GM19035 (cell line): ENCODE measurements at regions not wholly inside any gene's neighbourhood (a gene's known extent, or its start where the extent isn't known, plus 50 kb on each side); places are given as distances from the start of the nearest gene placed in this dataset.
"Not testable (repeated sequence)": the region's sequence is repeated elsewhere in the genome, so short reads cannot be mapped to it uniquely, and the experiment has no call there.

ENCODE experiments used
- ATAC-seq: cut with Tn5 transposase; IDR thresholded peaks from one replicate; pipeline ENCODE4 v1.9.1; 2021; ENCODE audit not compliant: unreplicated experiment

DNA sequence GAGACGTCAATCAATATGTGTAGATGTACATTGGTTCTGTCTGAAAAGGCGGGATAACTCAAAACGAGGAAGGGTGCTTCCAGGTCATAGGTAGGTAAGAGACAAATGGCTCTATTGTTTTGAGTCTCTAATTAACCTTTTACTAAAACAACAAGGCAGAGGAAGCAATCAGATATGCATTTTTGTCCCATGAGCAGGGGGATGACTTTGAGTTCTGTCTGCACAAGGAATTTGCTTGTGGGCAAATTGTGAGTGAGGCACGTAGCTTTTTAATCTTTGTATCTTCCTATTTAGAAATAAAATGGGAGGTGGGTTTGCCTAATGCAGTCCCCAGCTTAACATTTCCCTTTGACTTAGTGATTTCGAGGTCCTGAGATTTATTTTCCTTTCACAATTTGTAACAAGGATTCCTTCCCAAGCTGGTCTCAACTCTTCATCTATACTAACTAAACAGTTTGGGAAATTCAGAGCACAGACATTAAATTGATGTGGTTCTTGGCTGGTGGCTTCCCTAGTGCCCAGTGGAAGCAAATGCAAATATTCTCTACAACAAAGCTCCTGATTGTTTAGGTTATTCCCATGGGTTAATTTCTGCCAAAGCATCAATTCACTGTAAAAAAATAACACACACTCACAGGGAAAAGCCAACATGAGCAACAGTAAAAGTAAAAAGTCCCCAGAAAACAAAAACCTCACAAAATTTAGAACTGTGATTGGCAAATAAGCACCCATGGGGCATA lies 738.8 kb upstream of the SGO1 start:
- ATAC-seq, result no peak

DNA sequence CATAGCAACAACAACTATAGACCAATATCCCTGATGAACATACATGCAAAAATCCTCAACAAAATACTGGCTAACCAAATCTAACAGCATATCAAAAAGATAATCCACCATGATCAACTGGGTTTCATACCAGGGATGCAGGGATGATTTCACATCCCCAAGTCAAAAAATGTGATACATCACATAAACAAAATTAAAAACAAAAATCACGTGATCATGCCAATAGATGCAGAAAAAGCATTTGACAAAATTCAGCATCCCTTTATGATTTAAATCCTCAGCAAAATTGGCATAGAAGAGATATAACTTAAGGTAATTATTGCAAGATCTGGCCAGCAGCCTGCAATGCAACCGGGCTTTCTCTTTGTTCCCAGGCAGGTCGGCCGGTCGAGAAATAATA lies 735.1 kb upstream of the SGO1 start:
- not testable (repeated sequence) for ATAC-seq

- no peak for ATAC-seq
Observed at GRCh38 chr3:20916951-20917606, 731.1 kb upstream of the SGO1 start.

GRCh38 chr3:20914310-20914709 lies 728.3 kb upstream of the SGO1 start:
- ATAC-seq, result no peak

DNA sequence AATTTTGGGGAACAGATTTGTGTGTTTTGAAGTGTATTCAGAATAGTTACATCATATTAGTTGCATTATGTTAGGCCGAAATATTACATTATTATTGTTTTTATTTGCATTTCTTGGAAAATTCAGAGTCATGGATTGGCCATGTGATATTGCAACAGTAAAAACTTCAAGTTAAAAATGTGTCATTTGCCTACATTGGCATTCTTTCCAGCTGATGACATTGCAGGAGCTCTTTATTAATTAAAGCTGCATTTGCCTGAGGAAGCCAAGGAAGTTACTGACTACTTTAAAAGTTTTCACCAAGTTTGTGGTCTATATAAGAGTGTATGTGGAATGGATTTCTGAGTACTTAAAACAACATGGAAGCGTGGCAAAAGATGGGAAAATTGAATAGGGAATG lies 726.4 kb upstream of the SGO1 start:
- no peak for ATAC-seq

DNA sequence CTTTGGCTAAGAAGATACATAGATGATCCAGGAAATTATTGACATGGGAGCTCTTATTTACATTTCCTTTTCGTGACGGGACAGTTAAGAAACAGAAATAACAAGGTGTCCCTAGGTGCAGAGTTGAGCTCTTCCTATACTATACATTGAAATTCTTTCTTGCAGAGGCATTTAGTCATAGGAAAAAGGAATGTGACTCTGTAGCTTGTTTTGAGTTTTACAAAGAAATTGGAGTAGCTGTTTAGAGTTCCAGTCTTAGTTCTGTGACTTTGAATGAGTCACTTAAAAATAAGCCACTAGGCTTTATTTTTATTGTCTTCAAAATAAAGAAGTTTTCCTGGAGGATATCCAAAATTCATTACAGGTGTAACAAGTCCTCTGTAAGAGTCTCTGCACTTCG lies 723.5 kb upstream of the SGO1 start:
- ATAC-seq, result no peak

GRCh38 chr3:20905210-20905805 lies 719.3 kb upstream of the SGO1 start:
- no peak for ATAC-seq

DNA sequence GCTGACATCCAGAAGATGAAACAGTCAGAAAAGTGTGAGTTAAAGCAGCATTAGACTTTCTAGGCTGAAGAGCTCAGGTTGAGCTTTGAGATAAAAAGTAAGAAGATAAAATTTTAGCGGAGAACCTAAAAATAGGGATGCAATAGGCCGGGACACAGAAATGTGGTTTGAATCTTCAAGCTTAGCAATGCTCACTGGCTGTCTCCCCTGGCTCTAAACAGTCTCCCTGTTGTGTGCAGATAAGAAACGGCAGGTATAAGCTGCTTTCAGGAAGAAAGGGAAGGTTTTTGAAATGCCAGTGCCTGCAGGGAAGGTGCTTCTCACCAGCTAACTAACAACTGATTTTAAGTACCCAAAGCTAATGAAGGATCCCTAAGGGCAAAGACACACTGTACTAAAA lies 718.7 kb upstream of the SGO1 start:
- no peak for ATAC-seq

DNA sequence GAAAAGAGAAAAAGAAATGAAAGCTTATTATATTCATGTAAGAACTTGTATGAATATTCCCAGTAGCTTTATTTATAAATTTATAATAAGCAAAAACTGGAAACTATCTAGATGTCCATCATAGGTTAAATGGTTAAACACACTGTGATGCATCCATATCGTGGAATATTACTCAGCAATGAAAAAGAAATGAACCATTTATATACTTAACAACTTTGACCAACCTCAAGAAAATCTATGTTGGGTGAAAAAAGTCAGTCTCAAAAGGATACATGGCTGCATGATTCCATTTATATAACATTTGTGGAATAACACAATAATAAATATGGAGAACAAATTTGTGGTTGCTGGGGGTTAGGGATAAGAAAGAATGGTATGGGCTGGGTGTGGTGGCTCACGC lies 713.0 kb upstream of the SGO1 start:
- ATAC-seq, result no peak

GRCh38 chr3:20890111-20890519 lies 704.1 kb upstream of the SGO1 start:
- no peak for ATAC-seq

GRCh38 chr3:20878691-20879090 lies 692.7 kb upstream of the SGO1 start:
- no peak for ATAC-seq

GRCh38 chr3:20873235-20873634 lies 687.2 kb upstream of the SGO1 start:
- ATAC-seq, result no peak

DNA sequence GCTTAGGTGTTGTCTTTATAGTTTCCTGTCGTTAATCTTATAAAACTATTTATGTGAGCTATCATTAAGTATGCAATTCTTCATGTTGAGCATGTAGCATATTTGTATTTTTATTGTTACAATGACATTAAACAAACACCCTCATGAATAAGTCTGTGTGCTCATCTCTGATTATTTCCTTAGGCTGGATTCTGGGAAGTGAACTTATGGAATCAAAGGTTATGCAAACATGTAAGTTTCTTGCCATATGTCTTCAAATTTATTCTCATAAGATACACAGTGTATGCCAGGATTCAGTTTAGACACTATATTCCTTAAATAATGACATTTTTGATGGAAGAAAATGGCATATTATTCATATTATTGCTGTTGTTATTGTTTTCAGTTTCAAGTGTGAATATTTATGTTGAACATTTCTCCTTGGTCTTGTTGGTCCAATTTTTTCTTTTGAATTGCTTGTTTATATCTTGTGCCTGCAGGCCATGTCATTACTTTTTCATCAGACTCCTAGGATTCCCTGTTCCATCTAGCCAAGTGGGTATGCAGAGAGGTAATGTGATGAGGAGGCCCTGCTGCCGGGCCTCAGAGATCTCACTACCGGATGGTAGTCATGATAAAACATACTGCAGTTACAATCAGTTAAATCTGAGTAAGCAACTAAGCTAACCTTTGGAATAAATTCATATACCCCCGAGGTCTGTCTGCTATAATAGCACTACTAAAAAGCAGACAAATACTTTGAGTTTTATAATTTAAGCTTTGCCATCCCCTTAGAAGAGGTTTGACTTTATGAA lies 684.3 kb upstream of the SGO1 start:
- ATAC-seq, result no peak

DNA sequence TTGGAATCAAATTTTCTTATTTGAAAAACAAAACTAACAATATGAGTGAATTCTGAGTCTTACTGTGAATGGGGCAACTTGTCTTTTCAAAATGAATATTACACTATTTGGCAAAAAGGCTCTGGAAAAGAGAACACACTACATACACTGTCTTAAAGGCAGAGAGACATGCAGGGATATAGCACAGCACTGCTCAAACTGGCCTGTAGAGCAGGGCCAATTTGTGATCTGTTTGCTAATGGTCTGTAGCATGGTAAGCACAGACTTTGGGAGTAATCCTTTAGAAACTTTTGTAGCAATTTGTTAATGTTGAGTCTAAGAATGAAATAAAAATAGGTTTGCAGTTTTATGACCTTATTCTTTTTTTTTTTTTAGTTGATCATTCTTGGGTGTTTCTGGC lies 679.8 kb upstream of the SGO1 start:
- no peak for ATAC-seq

GRCh38 chr3:20861454-20861853 lies 675.4 kb upstream of the SGO1 start:
- no peak for ATAC-seq

- no peak for ATAC-seq
Observed at GRCh38 chr3:20857636-20858035, 671.6 kb upstream of the SGO1 start.

GRCh38 chr3:20853890-20854289 lies 667.9 kb upstream of the SGO1 start:
- no peak for ATAC-seq

DNA sequence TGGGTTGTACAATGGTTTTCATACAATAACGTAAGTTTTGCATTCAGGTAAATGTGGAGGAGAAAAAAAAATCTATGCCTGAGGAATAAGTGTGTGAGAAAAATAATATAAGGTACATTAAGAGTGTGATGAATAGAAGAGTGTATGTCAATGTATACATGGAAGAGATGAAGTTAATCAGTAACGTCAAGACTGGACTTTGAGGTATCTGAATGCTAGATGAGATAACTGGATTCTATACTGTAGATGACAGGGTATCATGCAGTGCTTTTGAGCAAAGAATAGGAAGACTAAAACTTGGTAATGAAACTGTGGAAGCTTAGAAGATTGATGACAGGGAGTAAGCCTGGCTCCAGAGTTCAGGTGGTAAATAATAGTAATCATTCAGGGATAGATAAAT lies 666.7 kb upstream of the SGO1 start:
- ATAC-seq, result no peak

- ATAC-seq, result no peak
Observed at GRCh38 chr3:20849975-20850374, 664.0 kb upstream of the SGO1 start.

- ATAC-seq, result no peak
Observed at GRCh38 chr3:20846832-20847231, 660.8 kb upstream of the SGO1 start.

DNA sequence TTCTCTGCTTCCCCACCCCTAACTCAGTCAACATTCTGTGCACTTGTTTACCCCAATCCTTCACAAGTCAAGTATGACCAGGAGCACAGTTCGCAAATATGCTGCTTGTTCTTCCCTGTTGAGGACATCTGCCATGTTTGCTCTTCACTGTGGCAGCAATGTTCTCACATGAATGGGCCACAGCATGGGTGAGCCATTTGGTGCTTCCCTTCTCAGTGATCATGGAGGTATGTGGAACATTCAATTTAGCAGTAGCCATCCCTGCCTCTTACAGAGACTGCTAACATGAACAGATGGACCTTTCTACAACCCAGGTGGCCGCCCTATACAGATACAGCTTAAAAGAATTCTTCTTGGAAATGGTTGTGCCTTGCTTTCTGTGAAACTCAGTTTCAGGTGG lies 660.1 kb upstream of the SGO1 start:
- ATAC-seq, result no peak

DNA sequence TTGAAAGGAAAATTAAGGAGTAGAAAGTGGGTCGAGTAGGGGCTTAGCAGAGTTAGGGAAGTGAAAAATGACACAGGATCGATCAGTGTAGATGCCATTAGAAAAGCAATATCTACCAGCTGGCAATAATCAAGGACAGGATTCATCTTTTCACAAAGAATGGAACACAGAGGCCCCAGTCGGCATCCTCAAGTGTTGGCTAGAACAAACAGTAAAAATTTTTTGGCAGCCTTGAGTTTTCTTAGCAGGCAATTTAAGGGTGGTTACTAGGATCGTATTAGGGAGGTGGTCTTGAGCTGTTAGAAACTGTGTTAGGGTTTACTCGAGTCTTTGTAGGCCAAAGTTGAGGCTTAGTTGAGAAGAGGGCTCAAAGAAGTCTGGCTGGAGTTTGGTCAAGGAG lies 658.8 kb upstream of the SGO1 start:
- no peak for ATAC-seq
